Lower lobe of right lung (tissue), 2 donors: ENCODE measurements at regions not wholly inside any gene's neighbourhood (a gene's known extent, or its start where the extent isn't known, plus 50 kb on each side); places are given as distances from the start of the nearest gene placed in this dataset.
"Not testable (repeated sequence)": the region's sequence is repeated elsewhere in the genome, so short reads cannot be mapped to it uniquely, and the experiment has no call there.

Experiments used
- ATAC-seq, 2 donors: fragments of 200-7000 bp; cut with Tn5 transposase; one replicate each; pipeline ENCODE4 v1.9.1; 2020 to 2022; ENCODE audit warnings: mild to moderate bottlenecking in 2 of 2, moderate library complexity in 2 of 2
- DNase-seq: peaks from one replicate; pipeline ENCODE4 v3.0.0-alpha.2; 2020
- H3K27ac ChIP-seq: fragments of 200-600 bp; one replicate; pipeline ENCODE4 v1.8.0; 2022
- H3K27me3 ChIP-seq: fragments of 200-600 bp; one replicate; pipeline ENCODE4 v1.8.0; 2022; ENCODE audit warnings: low read depth
- H3K36me3 ChIP-seq: fragments of 200-600 bp; one replicate; pipeline ENCODE4 v1.8.0; 2022; ENCODE audit warnings: mild to moderate bottlenecking
- H3K4me1 ChIP-seq: fragments of 200-600 bp; one replicate; pipeline ENCODE4 v1.8.0; 2022
- H3K4me3 ChIP-seq: fragments of 200-600 bp; one replicate; pipeline ENCODE4 v1.8.0; 2022; ENCODE audit warnings: mild to moderate bottlenecking
- H3K9me3 ChIP-seq: fragments of 200-600 bp; one replicate; pipeline ENCODE4 v1.8.0; 2022
- intact Hi-C: fragments of 100-400 bp; cut with DNase I; formaldehyde crosslinking; loops from one replicate; pipeline ENCODE4 v1.11.0; 2022
- TF ChIP-seq, protein P1 (sequence below): fragments of 200-600 bp; IDR thresholded peaks from one replicate; pipeline ENCODE4 v1.8.0; 2022; ENCODE audit warnings: antibody characterized with exemption, mild to moderate bottlenecking
- donor health status: DM: no; HTN: yes; CAD: no; lungs with severe emphysema.

DNA sequence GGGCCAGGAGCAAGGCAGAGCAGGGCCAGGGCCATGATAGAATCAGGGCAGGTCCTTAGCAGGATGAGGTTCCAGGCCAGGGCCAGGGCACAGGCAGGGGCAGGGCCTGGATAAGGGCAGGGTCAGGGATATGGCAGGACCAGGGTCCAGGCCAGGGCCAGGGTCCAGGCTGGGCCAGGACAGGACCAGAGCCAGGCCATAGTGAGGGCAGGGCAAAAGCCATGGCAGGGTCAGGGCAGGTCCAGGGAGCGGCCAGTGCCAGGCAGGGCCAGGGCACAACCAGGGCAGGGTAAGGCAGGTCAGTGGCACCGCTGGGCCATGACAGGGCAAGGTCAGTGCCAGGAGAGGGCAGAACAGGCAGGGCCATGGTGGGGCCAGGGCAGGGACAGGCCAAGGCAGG is 152.2 kb downstream of the LIPI start:
- Histone ChIP-seq H3K27ac (no peak overlapping the region), H3K4me3 (no peak overlapping the region), H3K36me3 (no peaks in the 10 kb centered on the region), H3K27me3 (no peaks in the 10 kb centered on the region), H3K4me1 (no peaks in the 10 kb centered on the region), H3K9me3 (no peaks in the 10 kb centered on the region)
- DNase-seq = peak; percentile 38
- TF ChIP-seq, protein P1, sequence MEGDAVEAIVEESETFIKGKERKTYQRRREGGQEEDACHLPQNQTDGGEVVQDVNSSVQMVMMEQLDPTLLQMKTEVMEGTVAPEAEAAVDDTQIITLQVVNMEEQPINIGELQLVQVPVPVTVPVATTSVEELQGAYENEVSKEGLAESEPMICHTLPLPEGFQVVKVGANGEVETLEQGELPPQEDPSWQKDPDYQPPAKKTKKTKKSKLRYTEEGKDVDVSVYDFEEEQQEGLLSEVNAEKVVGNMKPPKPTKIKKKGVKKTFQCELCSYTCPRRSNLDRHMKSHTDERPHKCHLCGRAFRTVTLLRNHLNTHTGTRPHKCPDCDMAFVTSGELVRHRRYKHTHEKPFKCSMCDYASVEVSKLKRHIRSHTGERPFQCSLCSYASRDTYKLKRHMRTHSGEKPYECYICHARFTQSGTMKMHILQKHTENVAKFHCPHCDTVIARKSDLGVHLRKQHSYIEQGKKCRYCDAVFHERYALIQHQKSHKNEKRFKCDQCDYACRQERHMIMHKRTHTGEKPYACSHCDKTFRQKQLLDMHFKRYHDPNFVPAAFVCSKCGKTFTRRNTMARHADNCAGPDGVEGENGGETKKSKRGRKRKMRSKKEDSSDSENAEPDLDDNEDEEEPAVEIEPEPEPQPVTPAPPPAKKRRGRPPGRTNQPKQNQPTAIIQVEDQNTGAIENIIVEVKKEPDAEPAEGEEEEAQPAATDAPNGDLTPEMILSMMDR = no peak
- ATAC-seq = peak; percentile 5 to 7
- intact Hi-C loops = no loop called here

DNA sequence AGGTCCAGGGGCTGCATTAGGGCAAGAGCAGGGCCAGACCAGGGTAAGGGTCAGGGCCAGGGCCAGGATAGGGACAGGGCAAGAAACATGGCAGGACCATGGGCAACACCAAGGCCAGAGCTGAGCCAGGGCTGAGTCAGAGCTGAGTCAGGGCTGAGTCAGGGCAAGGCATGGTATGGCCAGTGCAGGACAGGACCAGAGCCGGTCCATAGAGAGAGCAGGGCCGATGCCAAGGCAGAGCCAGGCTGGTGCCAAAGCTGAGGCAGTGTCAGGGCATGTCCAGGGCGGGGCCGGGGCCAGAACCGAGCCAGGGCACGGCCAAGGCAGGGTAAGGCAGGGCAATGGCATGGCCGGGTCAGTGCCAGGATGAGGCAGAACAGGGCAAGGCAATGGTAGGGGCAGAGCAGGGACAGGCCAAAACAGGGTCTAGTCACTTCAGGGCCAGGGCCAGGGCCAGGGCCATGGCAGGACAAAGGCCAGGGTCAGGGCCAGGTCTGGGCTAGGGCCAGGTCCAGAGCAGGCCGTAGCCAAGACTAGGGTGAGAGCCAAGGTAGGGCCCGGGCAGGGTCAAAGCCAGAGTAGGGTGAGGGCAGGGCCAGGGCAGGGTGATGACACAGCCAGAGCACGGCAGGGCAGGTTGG is 152.8 kb downstream of the LIPI start:
- H3K4me1 ChIP-seq, H3K27me3 ChIP-seq, H3K9me3 ChIP-seq, intact Hi-C loops, H3K27ac ChIP-seq, H3K36me3 ChIP-seq, H3K4me3 ChIP-seq: not testable (repeated sequence)
- ATAC-seq (peak; percentile 25 to 47), DNase-seq (peak; percentile 25)

DNA sequence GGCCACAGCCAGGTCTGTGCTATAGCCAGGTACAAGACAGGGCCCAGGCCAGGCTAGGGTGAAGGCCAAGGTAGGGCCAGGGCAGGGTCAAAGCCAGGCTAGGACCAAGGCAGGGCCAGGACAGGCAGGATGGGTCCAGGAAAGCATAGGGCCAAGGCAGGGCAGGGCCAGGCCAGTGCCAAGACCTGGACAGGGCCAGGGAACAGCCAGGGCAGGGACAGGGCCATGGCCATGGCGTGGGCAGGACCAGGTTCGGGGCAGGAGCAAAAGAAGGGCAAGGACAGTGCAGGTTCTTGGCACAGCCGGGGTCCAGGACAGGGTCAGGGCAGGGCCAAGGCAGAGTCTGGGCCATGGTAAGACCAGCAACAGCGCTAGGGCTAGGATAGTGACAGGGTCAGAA is 153.4 kb downstream of the LIPI start:
- intact Hi-C loops = no loop called here
- no peak for ATAC-seq
- Histone ChIP-seq H3K9me3 (no peaks in the 10 kb centered on the region), H3K27ac (no peak overlapping the region), H3K36me3 (no peaks in the 10 kb centered on the region), H3K4me3 (no peak overlapping the region), H3K27me3 (no peaks in the 10 kb centered on the region), H3K4me1 (no peaks in the 10 kb centered on the region)
- TF ChIP-seq, protein P1 = no peak
- DNase-seq = no peak

DNA sequence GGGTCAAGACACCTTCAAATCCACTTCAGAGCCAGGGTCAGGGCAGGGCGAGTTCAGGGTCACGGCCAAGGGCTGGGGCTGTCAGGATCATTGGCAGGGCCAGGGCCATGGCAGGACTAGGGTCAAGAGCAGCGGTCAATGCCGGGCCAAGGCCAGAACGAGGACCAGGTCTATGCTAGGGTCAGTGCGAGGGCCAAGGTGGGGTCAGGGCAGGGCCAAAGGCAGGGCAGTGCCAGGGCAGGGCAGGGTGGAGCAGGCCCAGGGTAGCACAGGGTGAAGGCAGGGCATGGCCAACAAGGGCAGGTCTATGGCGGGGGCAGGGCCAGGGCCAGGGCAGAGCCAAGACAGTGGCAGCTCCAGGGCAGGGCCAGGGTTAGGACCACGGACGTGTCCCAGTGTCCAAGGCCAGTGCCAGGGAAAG is 154.0 kb downstream of the LIPI start:
- no peaks in the 10 kb centered on the region for H3K27me3 ChIP-seq
- TF ChIP-seq, protein P1 = no peak
- no peak overlapping the region for H3K4me3 ChIP-seq
- H3K9me3 ChIP-seq = no peaks in the 10 kb centered on the region
- H3K4me1 ChIP-seq = no peaks in the 10 kb centered on the region
- no peaks in the 10 kb centered on the region for H3K36me3 ChIP-seq
- no peak overlapping the region for H3K27ac ChIP-seq
- DNase-seq (no peak), ATAC-seq (peak in 1 of 2 donors; percentile 16)
- intact Hi-C loops = no loop called here

DNA sequence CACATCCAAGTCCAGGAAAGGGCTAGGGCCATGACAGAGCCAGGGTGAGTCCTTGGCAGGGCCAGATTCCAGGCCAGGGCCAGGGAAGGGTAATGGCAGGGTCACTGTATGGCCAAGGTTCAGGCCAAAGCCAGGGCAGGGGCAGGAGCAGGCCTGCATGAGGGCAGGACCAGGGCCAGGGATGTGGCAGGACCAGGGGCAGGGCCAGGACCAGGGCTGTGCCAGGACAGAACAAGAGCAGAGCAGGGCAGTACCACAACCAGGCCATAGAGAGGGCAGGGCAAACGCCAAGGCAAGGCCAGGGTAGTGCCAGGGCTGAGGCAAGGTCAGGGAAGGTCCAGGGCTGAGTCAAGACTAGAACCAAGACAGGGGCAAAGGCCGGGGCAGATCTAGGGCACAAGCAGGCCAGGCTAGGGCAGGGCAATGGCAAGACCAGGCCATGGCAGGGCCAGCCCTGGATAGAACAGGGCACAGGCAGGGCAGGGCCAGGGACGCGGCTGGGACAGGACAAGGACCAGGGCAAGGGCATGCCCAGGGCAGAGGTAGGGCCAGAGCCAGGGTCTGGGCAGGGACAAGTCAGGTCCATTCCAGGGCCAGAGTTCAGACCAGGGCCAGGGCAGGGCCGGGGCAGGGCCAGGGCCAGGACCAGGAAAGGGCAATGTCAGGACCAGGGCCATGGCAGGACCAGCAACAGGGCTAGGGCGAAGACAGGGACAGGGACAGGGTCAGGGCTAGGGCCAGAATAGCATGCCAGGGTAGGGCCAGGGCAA is 154.8 kb downstream of the LIPI start:
- ATAC-seq, H3K9me3 ChIP-seq, H3K4me1 ChIP-seq, H3K36me3 ChIP-seq, H3K27me3 ChIP-seq, H3K27ac ChIP-seq, H3K4me3 ChIP-seq, DNase-seq, intact Hi-C loops: not testable (repeated sequence)

DNA sequence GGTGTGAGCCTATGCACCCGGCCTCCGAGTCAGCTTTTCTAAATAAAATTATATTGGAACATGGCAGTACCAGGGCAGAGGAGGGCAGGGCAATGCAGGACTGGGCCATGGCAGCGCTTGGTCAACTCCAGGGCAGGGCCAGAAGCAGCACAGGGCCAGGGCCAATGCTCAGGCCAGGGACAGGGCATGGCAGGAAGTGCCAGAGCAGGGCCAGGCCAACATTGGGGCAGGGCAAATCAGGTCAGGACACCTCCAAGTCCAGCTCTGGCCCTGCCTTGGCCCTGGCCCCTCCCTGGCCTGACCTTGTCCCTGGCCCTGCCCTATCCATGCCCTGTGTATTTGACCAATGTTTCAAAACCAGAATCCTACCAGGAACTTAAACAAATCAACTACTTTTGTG is 156.1 kb downstream of the LIPI start:
- TF ChIP-seq, protein P1 = no peak
- H3K36me3 ChIP-seq = no peaks in the 10 kb centered on the region
- no peak for DNase-seq

More for the DNA sequence above, 156.1 kb downstream of the LIPI start:
- H3K4me1 ChIP-seq = no peaks in the 10 kb centered on the region
- ATAC-seq = no peak
- H3K27me3 ChIP-seq = no peaks in the 10 kb centered on the region
- H3K9me3 ChIP-seq = no peaks in the 10 kb centered on the region
- no peak overlapping the region for H3K4me3 ChIP-seq
- H3K27ac ChIP-seq = no peak overlapping the region
- intact Hi-C loops = no loop called here
